ENCODE measurements at regions not wholly inside any gene's neighbourhood (a gene's known extent, or its start where the extent isn't known, plus 50 kb on each side); places are given as distances from the start of the nearest gene placed in this dataset.
"Not testable (repeated sequence)": the region's sequence is repeated elsewhere in the genome, so short reads cannot be mapped to it uniquely, and the experiment has no call there.

DNA sequence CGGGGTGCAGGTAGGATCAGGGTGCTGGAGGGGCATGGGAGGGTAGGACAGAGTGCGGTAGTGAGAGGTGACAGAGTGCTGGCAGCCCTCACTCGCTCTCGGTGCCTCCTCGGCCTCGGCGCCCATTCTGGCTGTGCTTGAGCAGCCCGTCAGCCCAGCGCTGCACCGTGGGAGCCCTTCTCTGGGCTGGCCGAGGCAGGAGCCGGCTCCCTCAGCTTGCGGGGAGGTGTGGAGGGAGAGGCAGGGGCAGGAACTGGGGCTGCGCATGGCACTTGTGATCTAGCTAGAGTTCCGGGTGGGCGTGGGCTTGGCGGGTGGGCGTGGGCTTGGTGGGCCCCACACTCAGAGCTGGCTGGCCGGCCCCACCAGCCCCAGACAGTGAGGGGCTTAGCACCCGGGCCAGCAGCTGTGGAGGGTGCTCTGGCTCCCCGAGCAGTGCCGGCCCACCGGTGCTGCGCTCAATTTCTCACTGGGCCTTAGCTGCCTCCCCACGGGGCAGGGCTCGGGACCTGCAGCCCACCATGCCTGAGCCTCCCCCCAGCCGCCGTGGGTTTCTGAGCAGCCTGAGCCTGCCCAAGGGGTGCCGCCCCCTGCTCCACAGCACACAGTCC, 112.8 kb upstream of the DUSP22 start:
- no peak for DNase-seq (ENCODE audit: low read depth in 4 of 4, low spot score in 2 of 4)

DNA sequence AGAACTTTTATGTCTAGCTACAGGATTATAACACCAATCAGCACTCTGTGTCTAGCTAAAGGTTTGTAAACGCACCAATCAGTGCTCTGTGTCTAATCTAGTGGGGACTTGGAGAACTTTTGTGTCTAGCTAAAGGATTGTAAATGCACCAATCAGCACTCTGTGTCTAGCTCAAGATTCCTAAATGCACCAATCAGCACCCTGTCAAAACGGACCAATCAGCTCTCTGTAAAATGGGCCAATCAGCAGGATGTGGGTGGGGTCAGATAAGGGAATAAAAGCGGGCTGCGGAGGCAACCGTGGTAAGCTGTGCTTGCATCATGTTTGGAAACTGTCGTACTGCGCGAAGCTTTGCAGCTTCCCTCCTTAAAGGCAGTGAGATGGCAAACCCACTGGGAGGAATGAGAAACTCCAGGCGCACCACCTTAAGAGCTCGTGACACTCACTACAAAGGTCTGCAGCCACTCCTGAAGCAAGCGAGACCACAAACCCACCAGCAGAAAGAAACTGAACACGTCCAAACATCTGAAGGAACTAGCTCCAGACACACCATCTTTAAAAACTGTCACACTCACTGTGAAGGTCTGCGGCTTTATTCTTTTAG, 112.1 kb upstream of the DUSP22 start:
- DNase-seq (ENCODE audit: low read depth in 4 of 4, low spot score in 2 of 4): not testable (repeated sequence)

DNA sequence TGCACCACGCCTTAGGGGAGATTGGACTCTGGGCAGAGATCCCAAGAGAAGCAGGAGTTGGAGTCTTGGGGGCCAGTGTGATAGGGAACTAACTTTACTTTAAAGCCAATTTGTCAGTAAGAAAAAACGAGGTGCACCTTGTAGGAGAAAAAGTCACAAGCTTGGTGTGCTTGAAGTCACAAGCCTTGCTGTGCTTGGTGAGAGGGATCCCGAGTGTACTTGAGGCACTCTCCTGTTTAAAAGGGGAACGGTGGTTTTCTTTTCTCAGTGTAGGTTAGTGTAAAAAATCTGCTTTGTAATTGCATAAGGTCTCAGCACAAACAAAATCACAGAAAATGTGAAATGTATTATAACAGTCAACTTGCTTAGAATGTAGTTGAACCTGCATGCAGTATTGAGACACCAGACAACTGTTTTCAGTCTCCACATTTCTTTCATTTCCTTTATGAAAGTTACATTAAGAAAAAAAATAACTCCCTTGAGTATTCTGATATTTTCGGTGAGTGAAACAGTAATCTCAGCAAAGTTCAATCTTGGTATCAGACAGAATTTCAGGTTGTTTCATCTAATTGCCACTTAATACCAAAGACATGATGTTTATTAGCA, 111.1 kb upstream of the DUSP22 start:
- DNase-seq (ENCODE audit: low read depth in 4 of 4, low spot score in 2 of 4): no peak

DNA sequence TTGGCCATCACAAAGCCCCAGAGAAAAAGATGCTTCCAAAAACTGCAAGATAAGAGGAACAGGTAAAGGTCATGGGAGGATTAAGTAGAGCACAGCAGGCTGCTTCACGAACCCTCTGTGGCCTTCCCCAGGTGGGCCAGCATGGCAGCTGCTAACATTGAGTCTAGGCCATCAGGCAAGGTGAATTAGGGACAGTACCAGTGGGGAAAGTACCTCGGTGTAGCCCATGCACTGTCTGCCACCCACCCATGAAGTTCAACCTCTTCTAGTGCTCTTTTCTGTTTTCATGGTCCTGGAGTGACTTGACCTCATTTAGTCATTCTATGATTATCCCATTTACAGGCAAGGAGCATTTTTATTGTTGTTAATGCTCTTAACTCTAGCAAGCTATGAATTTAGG, 108.6 kb upstream of the DUSP22 start:
- DNase-seq (ENCODE audit: low read depth in 4 of 4, low spot score in 2 of 4): no peak

DNA sequence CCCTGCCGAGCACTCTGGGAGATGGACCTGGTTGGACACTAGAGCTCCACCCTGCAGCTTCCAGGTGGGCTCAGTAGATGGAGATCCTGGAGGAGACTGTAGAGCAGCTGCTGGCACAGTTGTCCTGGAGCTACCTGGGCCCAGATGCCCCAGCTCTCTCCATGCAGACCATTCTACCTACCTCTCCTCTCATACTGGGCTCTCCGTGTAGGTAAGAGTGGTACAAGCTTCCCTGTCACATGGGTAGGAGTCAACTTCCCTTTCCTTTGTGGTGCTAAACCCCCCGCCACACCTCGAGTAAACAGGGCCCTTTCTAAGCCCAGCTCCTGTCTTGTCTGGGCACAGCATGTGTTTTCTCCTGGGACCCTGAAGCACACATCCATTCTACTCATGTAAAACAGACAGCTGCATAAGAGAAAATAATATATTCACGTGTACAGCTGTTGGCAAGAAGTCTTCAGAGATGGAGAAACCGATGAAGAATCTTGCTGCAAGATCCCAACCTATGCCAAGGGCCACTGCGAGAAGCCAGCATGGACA, 108.1 kb upstream of the DUSP22 start:
- no peak for DNase-seq (ENCODE audit: low read depth in 4 of 4, low spot score in 2 of 4)

DNA sequence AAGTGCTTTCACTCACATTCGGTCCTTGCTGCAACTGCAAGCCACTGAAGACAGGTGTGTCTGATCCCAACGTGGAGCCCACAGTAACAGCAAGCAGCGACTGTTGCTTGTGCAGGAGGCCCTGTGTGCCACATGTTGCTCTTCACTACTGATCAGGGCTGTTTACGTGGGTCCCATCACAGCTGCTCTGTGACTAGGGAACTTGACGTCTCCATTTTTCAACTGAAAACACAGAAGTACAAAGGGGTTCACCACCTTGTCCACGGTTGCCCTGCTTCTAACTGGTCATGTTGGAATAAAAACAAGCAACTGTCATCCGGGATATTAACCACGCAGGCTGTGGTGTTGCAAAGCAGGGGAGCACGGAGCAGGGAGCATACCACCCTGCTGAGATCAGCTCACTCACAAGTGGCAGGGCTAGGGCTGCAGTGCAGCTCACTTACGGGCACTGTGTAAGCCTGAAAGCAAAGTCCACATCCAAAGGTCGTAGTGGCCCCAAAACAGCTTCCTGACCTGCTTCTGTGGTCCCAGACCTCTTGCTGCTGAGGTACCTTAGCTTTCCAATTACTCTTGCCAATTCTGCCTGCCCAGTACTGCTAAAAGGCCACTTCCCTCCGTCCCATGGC, 105.8 kb upstream of the DUSP22 start:
- no peak for DNase-seq (ENCODE audit: low read depth in 4 of 4, low spot score in 2 of 4)

DNA sequence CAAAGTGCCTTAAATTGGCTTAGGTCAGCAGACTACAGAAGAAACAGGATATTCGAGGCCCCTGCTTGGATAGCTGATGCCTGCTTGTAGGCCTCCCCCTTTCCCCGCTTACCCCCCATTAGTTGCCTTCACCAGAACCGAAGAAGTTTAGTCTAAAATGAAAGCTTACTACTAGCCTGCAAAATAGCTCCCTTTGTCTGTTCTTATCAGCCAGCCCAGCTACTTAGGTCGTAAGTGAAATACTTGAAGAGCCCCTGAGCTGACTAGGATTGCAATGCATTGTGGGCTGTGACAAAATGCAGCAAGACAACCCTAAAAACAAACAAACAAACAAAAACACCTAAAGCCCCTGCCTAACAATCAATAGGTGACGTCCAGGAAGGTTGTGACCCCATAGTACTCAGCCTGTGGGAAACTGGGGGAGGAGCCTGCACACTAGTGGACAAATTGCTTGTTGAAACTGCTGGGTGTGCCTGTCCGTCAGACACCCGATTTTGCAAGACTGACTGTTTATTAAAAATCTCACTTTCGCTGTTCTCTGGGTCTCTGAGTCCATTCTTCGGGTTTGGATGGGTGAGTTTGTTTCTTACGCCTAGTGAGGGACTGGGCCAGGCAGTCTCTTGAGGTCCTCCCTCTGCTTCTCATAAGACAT, 105.0 kb upstream of the DUSP22 start:
- DNase-seq (ENCODE audit: low read depth in 4 of 4, low spot score in 2 of 4): no peak

DNA sequence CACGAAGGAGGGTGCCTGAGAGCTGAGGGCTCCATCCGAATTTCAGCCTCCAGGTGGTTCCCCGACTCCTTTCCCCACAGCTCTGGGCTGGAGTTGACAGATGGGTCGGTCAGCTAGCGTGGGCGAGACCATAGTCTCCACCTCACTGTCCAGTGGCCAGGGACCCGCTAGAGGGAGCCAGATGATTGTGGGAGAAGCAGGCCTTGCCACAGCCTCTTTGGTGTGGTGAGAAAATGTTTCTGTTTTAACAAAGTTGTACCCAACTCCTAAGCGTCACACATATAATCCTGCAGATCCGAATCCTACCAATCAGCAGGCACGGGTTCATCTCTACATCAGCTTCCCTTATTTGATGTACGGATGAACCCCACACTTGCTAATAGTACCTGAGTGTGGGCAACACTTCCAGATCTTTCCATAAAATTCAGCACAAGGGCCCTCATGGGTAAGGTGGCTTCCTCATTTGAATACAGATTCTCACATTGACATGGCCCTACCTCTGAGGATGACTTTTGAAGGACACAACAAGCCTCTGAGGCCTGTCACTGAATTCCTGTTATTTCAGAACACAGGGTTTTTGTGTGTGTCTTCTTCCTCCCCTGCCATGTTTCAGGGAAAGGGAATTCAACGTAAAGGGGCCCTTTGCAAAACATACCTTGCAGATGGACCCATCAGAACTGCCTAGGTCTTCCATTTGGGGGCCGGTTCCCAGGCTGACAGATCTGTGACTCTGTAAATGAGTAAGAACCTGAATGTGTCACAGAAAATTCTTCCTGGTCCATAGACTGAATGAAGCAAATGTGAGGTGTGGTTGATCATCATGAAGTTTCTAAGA, 103.2 kb upstream of the DUSP22 start:
- peak; percentile 62 to 84 (median 68) for DNase-seq (ENCODE audit: low read depth in 4 of 4, low spot score in 2 of 4)

DNA sequence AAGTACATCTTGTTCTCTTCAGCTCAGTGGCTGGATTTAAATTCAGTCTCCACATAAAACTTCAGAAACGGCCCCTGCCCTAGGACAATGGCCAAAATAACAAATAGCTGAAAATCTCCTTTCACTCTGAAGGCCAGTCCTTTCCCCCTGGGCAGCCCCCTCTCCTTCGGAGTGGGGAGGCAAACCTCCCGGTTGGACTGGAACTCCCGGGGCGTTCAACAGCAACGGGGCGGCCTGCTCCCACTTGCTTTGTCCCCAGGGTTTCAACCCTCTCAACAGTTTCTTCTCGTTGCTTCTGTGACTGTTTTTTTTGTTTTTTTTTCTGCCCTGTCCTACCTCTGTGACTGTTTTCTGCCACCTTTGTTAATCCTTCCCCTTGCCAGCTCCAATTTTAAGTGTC, 102.6 kb upstream of the DUSP22 start:
- no peak for DNase-seq (ENCODE audit: low read depth in 4 of 4, low spot score in 2 of 4)

DNA sequence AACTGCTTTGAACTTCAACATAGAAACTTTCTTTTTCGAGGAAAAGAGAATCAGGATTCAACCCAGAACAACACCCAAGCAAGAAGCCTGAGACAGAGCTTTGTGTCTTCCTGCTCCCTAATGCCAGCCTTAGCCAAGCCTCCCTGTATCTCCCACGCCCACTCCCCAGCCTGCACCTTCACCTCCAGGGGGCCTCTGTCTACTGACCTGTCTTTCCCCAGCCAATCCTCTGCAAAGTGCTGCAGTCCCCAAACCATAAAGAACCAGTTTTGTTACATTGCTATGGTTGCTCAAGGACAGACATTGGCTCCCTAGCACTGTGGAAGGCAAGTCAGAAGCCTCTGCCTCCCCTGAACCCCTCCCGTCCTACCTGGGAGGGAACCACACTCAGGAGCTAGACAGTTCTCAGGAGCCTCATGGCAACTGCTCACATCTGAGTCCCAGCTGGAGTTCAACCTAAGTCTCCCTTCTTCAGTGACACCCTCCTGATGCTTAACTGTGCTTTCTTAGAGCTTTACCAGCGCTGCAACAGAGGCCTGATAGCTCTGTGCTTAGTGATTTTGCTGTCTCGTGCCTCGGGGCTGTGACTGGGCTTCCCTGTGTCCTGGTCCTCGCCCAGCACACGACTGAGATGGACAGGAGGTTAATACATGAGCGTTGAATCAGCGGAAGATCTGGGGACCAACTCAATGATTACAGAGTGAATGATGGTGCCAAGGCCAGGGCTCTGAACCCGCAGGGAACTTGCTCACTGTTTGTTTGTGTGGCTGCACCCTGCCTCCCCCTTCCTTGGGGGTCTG, 101.5 kb upstream of the DUSP22 start:
- DNase-seq (ENCODE audit: low read depth in 4 of 4, low spot score in 2 of 4): no peak

DNA sequence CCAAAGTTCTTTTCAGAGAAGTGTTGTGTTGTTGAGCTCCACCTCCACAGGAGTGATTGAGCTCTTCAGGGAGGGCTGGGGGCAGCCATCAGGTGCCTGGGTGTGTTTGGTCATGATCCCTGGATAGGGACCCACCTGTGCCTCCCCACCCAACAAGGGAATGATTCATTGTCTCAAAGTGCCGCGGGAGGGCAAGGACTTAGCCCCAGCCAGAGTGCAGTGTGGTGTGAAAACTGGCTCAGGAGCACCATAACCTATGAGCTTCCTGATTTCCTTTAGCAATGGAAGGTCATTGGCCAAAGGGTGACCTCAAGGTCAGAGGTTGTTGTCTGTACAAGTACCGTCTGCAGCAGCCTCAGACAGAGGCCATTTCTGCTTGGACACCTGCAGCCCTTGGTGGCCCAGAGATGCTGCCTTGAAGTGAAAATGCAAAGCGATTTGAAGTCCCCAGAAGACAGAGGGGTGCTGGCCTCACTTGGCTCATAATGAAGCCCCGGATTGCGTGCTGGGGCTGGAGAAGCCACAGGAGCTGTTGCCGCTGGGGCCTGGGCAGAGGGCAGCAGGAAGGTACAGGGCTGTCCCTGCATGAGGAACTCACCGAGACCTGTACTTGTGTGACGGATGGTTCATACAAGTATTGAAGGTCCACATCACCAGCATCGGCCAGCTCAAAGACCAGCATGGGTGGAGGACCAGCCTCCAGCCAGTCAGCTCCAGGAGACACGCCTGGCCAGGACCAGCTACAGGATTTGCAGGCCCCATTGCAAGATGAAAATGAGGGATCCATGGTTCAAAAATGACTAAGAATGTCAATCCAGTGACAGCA, 100.6 kb upstream of the DUSP22 start:
- DNase-seq (ENCODE audit: low read depth in 4 of 4, low spot score in 2 of 4): no peak

DNA sequence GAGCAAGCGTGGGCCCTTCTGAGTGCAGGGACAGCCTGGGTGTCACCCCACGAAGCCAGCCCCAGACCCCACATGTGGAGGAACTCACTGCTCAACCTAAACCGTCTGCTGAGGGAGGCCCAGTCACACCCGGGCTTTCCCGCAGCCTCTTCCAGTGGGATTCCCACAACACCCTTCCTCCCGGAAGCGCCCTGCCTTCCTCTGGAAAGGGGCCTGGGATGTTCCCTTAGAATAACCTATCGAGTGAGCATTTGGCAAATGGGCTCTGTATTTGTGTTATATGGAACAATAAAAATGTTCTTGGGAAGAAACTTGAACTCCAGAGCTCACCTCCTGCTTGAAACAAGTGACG, 100.0 kb upstream of the DUSP22 start:
- no peak for DNase-seq (ENCODE audit: low read depth in 4 of 4, low spot score in 2 of 4)

DNA sequence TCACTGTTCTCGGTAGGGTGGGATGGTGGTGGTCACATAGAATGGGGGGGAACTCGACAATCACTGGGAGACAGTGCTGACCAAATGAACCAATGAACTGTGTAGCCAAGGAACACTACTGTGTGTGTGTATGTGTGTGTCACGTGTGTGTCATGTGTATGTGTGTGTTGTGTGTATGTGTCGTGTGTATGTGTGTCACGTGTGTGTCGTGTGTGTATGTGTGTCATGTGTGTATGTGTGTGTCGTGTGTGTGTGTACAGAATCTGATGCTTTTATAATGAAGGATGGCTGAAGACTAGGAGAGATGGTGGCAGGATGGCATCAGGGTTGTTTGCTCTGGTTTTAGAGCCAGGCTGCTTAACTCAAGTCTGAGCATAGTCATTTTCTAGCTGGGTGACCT, 99.1 kb upstream of the DUSP22 start:
- DNase-seq (ENCODE audit: low read depth in 4 of 4, low spot score in 2 of 4): no peak

DNA sequence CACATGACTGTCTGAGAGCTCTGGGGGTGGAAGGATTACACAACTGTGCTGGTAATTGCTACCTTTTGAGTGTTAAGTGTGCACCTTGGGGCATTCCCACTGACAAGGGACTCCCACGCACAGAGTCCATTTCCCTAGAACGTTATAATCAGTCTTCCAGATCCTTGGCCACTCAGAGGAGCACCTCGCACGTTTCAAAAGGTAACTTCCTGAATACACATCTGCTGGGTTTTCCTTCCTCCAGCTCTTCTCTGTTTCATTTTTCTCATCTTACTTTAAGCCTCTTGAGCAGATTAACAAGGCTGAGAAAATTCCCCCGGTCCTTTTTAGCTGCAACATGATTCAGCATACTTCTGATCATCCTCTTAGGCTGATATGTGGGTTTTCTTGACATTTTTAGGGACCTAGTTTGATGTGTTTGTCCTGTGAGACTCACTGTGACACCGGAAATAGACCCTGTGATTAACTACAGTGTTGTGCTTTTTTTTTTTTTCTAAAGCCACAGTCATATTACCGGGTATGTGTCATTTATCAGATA, 98.4 kb upstream of the DUSP22 start:
- no peak for DNase-seq (ENCODE audit: low read depth in 4 of 4, low spot score in 2 of 4)

DNA sequence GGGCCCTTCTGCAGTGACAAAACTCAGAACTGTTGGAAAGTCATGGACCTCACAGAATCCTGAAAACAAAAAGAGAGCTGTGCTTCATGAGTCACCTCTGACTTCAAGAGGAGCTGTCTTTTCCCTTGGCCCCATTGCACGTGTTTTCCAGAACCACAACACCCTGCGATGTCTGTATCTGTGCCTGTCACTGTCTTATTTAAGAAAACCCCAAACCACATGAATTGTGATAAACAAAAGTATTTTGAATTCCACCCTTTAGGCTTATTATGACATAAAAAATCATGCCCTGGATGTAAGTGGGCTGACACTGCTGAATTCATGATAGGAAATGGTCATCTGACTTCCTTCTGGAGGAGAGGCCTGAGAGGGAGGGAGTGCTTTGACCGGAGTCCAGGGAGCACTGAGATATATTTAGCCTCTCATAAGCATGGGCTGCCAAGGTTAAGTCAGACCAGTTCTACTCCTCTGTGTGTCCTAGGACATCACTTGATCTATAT, 96.4 kb upstream of the DUSP22 start:
- no peak for DNase-seq (ENCODE audit: low read depth in 4 of 4, low spot score in 2 of 4)

DNA sequence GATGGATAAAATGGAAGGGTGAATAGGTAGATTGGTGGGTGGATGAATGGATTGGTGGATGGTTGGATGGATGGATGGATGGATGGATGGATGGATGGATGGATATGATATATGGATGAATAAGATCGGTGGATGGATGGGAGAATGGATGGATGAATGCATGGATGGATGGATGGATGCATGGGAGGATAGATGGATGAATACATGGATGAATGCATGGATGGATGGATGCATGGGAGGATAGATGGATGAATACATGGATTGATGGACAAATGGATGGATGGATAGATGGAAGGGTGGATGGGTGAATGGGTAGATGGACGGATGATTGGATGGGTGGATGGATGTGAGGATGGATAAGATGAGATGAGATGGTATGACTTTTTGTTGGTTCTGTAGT, 95.7 kb upstream of the DUSP22 start:
- DNase-seq (ENCODE audit: low read depth in 4 of 4, low spot score in 2 of 4): no peak

DNA sequence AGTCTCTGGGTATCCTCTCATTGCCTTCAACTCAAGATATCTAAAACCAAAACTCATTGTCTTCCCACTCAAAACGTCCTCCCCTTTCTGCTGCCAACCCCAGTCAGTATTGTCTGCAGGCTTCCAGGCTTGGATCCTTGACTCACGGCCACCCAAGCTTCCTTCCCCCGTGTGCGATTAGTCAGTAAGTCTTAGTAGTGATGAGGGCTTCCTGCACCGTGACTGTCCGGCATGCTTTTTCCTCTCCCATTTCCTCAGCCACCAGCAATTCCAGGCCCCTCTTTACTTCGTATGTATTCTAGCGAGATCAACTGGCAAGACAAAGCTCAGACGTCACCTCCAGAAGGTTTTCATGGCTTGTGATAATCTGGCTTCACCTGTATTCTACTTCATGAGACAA, 88.6 kb upstream of the DUSP22 start:
- DNase-seq (ENCODE audit: low read depth in 4 of 4, low spot score in 2 of 4): no peak

DNA sequence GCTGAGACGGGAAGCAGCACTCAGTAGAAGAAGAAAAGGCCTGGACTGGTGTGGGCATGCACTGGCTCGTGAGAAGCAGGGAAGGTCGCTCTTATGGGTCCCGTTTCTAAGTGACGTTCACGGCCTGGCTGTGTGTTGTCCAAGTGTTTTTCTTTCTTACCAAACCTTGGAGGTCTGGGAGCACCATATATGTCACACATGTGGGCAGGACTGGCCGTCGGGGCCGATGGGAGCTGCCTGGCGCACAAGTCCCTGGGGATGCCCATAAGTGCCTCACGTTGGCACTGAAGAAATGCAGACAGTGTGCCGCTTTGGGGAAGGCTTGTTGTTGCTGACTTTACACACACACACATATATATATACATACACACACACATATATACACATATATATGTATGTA, 86.0 kb upstream of the DUSP22 start:
- DNase-seq (ENCODE audit: low read depth in 4 of 4, low spot score in 2 of 4): no peak
